Type B pancreatic cell (in vitro differentiated cells): ENCODE measurements at regions not wholly inside any gene's neighbourhood (a gene's known extent, or its start where the extent isn't known, plus 50 kb on each side); places are given as distances from the start of the nearest gene placed in this dataset.
"Not testable (repeated sequence)": the region's sequence is repeated elsewhere in the genome, so short reads cannot be mapped to it uniquely, and the experiment has no call there.

Experiments used
- DNase-seq: peaks from one replicate; pipeline ENCODE4 v3.0.0; 2021; ENCODE audit warnings: mixed read lengths; ENCODE audit not compliant: unreplicated experiment; ENCODE audit errors: extremely low spot score
- H3K27ac Mint-ChIP-seq: 2 replicates; pipeline ENCODE4 v1.8.0; 2021; ENCODE audit warnings: mild to moderate bottlenecking, mixed read lengths
- H3K27me3 Mint-ChIP-seq: 2 replicates; pipeline ENCODE4 v1.8.0; 2021; ENCODE audit warnings: mixed read lengths
- H3K36me3 Mint-ChIP-seq: 2 replicates; pipeline ENCODE4 v1.8.0; 2021; ENCODE audit warnings: mixed read lengths
- H3K4me1 Mint-ChIP-seq: one replicate; pipeline ENCODE4 v1.8.0; 2021; ENCODE audit warnings: mixed read lengths; ENCODE audit not compliant: unreplicated experiment
- H3K4me3 Mint-ChIP-seq: 2 replicates; pipeline ENCODE4 v1.8.0; 2021; ENCODE audit warnings: mild to moderate bottlenecking, mixed read lengths
- H3K9me3 Mint-ChIP-seq: 2 replicates; pipeline ENCODE4 v1.8.0; 2021; ENCODE audit warnings: mixed read lengths
- TF ChIP-seq, protein P1 (sequence below): fragments of 200-600 bp; sonication (generic); conservative IDR thresholded peaks from 2 replicates; pipeline ENCODE4 v1.5.0; 2021; ENCODE audit warnings: antibody characterized with exemption, mild to moderate bottlenecking

DNA sequence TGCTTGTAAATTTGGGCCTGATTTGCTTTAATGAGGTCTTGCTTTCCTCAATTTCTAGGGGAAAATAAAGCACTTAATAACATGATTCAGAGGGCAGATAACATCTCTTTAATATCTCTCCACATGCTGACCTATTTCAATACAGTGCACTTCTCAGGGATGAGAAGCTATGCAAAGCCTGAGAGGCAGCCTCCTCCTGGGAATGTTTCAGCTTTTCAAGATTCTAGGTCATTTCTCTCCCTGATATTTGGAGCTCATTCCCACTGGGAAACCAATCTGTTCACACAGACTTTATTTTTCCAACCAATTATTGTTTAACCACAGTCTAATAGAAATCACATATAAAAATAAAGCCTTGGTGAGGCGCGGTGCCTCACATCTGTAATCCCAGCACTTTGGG is 67.0 kb upstream of the LSAMP start:
- no peak overlapping the region for H3K4me3 Mint-ChIP-seq
- no peaks in the 10 kb centered on the region for H3K4me1 Mint-ChIP-seq

DNA sequence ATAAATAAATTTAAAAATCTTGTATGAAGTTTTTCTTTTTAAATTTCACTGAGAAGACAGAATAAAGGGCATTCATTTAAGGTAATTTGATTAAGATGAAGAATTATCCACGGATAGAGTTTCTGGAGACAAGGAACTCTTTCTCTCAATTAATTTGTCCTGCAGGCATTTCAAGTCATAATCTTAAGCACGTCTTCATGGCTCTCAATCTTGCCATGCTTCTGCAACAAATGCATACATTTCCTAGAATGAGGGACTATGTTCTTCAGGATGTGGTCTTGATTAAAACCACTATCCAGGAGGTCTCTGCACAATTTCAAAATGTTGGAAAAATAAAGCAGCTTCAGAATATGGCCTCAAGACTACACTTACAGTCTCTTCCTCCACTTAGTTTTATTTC is 67.6 kb upstream of the LSAMP start:
- H3K9me3 Mint-ChIP-seq: no peaks in the 10 kb centered on the region
- DNase-seq: no peak
- no peak overlapping the region for H3K27ac Mint-ChIP-seq
- H3K27me3 Mint-ChIP-seq: no peaks in the 10 kb centered on the region
- no peak overlapping the region for H3K4me3 Mint-ChIP-seq
- H3K36me3 Mint-ChIP-seq: no peaks in the 10 kb centered on the region
- H3K4me1 Mint-ChIP-seq: no peaks in the 10 kb centered on the region
- TF ChIP-seq, protein P1, sequence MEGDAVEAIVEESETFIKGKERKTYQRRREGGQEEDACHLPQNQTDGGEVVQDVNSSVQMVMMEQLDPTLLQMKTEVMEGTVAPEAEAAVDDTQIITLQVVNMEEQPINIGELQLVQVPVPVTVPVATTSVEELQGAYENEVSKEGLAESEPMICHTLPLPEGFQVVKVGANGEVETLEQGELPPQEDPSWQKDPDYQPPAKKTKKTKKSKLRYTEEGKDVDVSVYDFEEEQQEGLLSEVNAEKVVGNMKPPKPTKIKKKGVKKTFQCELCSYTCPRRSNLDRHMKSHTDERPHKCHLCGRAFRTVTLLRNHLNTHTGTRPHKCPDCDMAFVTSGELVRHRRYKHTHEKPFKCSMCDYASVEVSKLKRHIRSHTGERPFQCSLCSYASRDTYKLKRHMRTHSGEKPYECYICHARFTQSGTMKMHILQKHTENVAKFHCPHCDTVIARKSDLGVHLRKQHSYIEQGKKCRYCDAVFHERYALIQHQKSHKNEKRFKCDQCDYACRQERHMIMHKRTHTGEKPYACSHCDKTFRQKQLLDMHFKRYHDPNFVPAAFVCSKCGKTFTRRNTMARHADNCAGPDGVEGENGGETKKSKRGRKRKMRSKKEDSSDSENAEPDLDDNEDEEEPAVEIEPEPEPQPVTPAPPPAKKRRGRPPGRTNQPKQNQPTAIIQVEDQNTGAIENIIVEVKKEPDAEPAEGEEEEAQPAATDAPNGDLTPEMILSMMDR: no peak

More for the DNA sequence above, 67.0 kb upstream of the LSAMP start:
- no peak overlapping the region for H3K27ac Mint-ChIP-seq
- TF ChIP-seq, protein P1: no peak
- no peak for DNase-seq
- H3K36me3 Mint-ChIP-seq: no peaks in the 10 kb centered on the region
- no peaks in the 10 kb centered on the region for H3K27me3 Mint-ChIP-seq
- H3K9me3 Mint-ChIP-seq: no peaks in the 10 kb centered on the region

DNA sequence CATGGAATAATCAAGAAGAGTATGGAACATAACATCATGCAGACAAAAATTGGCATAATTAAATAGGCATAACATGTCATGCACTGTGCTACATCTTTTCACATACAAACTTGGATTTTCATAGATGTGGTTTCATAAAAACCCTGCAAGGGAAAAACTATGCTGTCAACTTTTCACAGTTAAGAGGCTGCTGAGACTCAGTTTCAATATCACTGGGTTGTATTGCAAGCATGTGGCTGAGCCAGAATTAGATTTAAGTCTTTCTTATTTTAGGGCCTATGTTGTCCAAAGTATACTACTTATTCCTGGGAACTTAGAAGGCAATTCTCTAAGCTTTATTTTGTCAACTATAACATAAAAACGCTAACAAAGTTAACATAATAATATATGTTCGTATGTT is 70.7 kb upstream of the LSAMP start:
- H3K9me3 Mint-ChIP-seq: peaks cover under 1% of the 10 kb centered on the region
- H3K36me3 Mint-ChIP-seq: no peaks in the 10 kb centered on the region
- H3K27me3 Mint-ChIP-seq: no peaks in the 10 kb centered on the region
- H3K4me1 Mint-ChIP-seq: no peaks in the 10 kb centered on the region
- no peak for DNase-seq
- no peak overlapping the region for H3K27ac Mint-ChIP-seq
- TF ChIP-seq, protein P1: no peak
- no peak overlapping the region for H3K4me3 Mint-ChIP-seq

DNA sequence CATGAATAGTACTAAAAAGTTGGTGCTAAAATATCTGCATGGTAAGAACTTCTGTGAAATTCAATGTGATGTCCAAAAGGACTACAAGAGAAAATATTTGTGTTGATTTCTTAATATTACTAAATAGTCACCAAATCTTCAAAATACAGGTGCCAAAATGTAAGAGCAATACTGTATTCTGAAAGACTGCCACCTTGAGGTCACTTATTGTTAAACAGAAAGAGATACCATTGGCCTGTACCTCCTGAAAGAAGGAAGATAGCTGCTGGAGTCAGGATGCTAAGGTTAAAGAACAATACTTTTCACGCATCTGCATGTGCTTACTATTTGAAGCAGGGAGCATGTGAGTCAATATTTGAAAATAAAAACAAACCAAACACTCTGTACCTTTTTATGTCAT is 72.0 kb upstream of the LSAMP start:
- H3K27me3 Mint-ChIP-seq: no peaks in the 10 kb centered on the region
- TF ChIP-seq, protein P1: peak; percentile 62
- H3K4me1 Mint-ChIP-seq: no peaks in the 10 kb centered on the region
- H3K27ac Mint-ChIP-seq: no peak overlapping the region
- no peak overlapping the region for H3K4me3 Mint-ChIP-seq
- H3K36me3 Mint-ChIP-seq: no peaks in the 10 kb centered on the region
- H3K9me3 Mint-ChIP-seq: peaks cover 10% of the 10 kb centered on the region
- no peak for DNase-seq

DNA sequence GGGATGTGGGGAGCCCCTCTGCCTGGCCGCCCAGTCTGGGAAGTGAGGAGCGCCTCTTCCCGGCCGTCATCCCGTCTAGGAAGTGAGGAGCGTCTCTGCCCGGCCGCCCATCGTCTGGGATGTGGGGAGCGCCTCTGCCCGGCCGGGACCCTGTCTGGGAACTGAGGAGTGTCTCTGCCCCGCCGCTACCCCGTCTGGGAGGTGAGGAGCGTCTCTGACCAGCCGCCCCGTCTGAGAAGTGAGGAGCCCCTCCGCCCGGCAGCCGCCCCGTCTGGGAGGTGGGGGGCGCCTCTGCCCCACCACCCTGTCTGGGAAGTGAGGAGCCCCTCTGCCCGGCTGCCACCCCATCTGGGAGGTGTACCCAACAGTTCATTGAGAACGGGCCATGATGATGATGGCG is 73.8 kb upstream of the LSAMP start:
- not testable (repeated sequence) for H3K27me3 Mint-ChIP-seq, H3K27ac Mint-ChIP-seq
- peaks cover 10% of the 10 kb centered on the region for H3K9me3 Mint-ChIP-seq

DNA sequence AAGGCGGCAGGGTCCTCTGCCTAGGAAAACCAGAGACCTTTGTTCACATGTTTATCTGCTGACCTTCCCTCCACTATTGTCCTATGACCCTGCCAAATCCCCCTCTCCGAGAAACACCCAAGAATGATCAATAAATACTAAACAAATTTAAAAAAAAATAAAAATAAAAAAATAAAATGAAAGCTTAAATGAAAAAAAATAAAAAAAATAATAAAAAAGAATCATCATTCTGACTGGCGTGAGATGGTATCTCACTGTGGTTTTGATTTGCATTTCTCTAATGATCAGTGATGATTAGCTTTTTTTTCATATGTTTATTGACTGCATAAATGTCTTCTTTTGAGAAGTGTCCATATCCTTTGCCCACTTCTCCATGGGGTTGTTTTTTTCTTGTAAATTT is 74.5 kb upstream of the LSAMP start:
- not testable (repeated sequence) for H3K27ac Mint-ChIP-seq, H3K36me3 Mint-ChIP-seq

More for the DNA sequence above, 73.8 kb upstream of the LSAMP start:
- DNase-seq: peak; percentile 59
- not testable (repeated sequence) for H3K4me3 Mint-ChIP-seq, H3K4me1 Mint-ChIP-seq, H3K36me3 Mint-ChIP-seq

DNA sequence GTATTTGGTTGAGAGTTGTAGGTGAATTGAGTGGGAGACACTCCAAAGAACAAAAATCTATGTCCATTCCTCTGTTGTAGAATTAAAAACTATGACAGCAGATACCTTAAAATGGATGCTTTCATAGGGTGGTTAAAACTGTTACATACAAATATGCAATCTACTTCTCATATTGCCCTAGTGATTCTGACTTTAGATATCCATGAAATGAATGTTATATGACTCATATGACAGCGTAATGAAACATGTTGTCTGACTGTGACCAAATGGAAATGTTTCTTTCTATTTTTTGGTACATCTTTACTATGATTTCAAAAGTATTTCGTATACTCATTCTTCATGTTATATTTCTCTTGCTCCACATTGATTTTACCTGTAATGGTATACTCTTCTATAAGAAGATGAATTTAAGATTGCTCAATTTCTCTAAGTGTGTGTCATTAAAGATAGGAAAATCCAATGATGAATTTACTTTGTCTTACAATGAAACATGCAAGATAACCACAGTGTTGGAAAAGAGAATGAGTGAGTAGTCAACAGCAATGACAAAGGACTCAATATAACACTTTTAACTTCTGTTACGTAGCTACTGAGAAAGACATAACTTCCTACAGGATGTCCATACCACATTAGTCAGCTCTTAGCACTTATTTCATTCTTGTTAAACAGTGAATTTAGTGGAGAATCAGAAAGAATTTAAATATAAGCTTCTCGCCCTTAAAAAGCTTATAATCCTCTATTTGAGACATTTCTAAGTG is 79.3 kb upstream of the LSAMP start:
- no peaks in the 10 kb centered on the region for H3K27me3 Mint-ChIP-seq
- no peak for DNase-seq

More for the DNA sequence above, 74.5 kb upstream of the LSAMP start:
- not testable (repeated sequence) for DNase-seq, H3K4me3 Mint-ChIP-seq, H3K4me1 Mint-ChIP-seq, H3K27me3 Mint-ChIP-seq
- H3K9me3 Mint-ChIP-seq: peaks cover 10% of the 10 kb centered on the region

More for the DNA sequence above, 79.3 kb upstream of the LSAMP start:
- Mint-ChIP-seq H3K9me3 (peaks cover 10% of the 10 kb centered on the region), H3K4me1 (no peaks in the 10 kb centered on the region), H3K4me3 (no peak overlapping the region), H3K36me3 (no peaks in the 10 kb centered on the region), H3K27ac (no peak overlapping the region)
- TF ChIP-seq, protein P1: no peak
